Stomach (tissue), 8 donors: ENCODE measurements at regions not wholly inside any gene's neighbourhood (a gene's known extent, or its start where the extent isn't known, plus 50 kb on each side); places are given as distances from the start of the nearest gene placed in this dataset.
"Not testable (repeated sequence)": the region's sequence is repeated elsewhere in the genome, so short reads cannot be mapped to it uniquely, and the experiment has no call there.

Source experiments
- DNase-seq, 2 donors: peaks; one replicate each; pipeline versions ENCODE4 v3.0.0 to v3.0.0-alpha.2; 2013 to 2019
- H3K27ac ChIP-seq, 5 donors: fragments of 200-600 bp in 4 of 5; sonication (generic) in 4 of 5; one replicate each; pipeline ENCODE4 v1.5.1; 2013 to 2019; ENCODE audit warnings: mild to moderate bottlenecking in 1 of 5, moderate library complexity in 1 of 5
- H3K27me3 ChIP-seq, 3 donors: fragments of 200-600 bp; sonication (generic); one replicate each; pipeline ENCODE4 v1.5.1; 2017 to 2019; ENCODE audit warnings: mixed run types in 1 of 3
- H3K36me3 ChIP-seq, 4 donors: fragments of 200-600 bp; sonication (generic); 1 replicate in 3 of 4; 2 replicates in 1 of 4; pipeline ENCODE4 v1.5.1; 2016 to 2019
- H3K4me1 ChIP-seq, 4 donors: fragments of 200-600 bp; sonication (generic); one replicate each; pipeline ENCODE4 v1.5.1; 2016 to 2019
- H3K4me3 ChIP-seq, 4 donors: fragments of 200-600 bp; sonication (generic) in 3 of 4; one replicate each; pipeline ENCODE4 v1.5.1; 2016 to 2019; ENCODE audit warnings: mild to moderate bottlenecking in 1 of 4
- H3K9me3 ChIP-seq, 4 donors: fragments of 200-600 bp; sonication (generic); one replicate each; pipeline ENCODE4 v1.5.1; 2016 to 2019
- EP300 ChIP-seq: sonication (generic); formaldehyde crosslinking; IDR thresholded peaks from one replicate; pipeline ENCODE4 v1.6.1; 2017; ENCODE audit warnings: antibody characterized with exemption
- POLR2A ChIP-seq, 4 donors: fragments of 450-650 bp; IDR thresholded peaks; one replicate each; pipeline ENCODE4 v1.6.1; 2016; ENCODE audit warnings: antibody characterized with exemption in 4 of 4, control low read depth in 2 of 4, mild to moderate bottlenecking in 1 of 4, moderate library complexity in 1 of 4
- POLR2AphosphoS5 ChIP-seq, 3 donors: sonication (generic); formaldehyde crosslinking; IDR thresholded peaks; one replicate each; pipeline ENCODE4 v1.6.1; 2016; ENCODE audit warnings: antibody characterized with exemption in 3 of 3
- WGBS, 5 donors: extraction: QIAGEN DNeasy Blood & Tissue Kit in 3 of 5; methylation state at CpG; one replicate each; pipeline versions ENCODE4 v1.1.5 to v1.1.7; 2013 to 2018; 5-methylcytosine and 5-hydroxymethylcytosine counted together
- intact Hi-C: fragments of 100-400 bp; cut with DNase I; formaldehyde crosslinking; loops from one replicate; pipeline ENCODE4 v1.15.1; 2023; ENCODE audit warnings: low total_unique reads
- TF ChIP-seq, protein P1 (sequence below), 7 experiments: fragments of 450-650 bp in 4 of 7; fragments of 200-600 bp in 3 of 7; sonication (generic) in 3 of 7; IDR thresholded peaks; one replicate each; pipeline ENCODE4 v1.5.1; 2016 to 2019; ENCODE audit warnings: antibody characterized with exemption in 7 of 7, control low read depth in 2 of 7, mild to moderate bottlenecking in 1 of 7
- donor health status: healthy with polysubstance abuse.
- donor health status: Bipolar disorder and iron deficiency.
- donor health status: healthy.

DNA sequence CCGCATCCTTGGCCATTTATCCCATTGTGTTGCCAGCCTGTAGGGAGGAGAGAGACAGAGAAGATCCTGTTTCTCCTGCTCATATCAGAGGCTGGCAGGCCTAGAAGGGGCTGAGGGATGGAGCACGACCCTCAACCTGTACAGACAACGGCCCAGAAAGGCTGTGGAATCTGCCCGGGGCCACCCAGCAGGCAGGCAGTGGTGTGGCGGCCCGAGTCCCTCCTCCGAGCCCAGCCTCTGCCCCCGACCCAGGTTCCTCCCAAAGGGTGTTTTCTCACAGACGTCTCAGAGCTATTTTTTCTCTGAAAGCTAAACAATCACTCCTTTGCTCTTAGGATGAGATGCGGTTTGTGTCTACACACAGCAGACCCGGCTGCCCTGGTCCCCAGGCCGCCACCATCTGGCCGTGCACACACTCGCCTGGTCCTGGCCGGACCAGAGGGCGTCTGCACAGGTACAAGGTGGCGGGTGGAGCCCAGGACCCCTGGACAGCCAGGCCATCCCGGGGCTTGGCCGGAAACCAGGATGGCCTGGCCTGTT lies 69.3 kb downstream of the FOXL3 start:
- TF ChIP-seq EP300, result no peak
- TF ChIP-seq, protein P1, sequence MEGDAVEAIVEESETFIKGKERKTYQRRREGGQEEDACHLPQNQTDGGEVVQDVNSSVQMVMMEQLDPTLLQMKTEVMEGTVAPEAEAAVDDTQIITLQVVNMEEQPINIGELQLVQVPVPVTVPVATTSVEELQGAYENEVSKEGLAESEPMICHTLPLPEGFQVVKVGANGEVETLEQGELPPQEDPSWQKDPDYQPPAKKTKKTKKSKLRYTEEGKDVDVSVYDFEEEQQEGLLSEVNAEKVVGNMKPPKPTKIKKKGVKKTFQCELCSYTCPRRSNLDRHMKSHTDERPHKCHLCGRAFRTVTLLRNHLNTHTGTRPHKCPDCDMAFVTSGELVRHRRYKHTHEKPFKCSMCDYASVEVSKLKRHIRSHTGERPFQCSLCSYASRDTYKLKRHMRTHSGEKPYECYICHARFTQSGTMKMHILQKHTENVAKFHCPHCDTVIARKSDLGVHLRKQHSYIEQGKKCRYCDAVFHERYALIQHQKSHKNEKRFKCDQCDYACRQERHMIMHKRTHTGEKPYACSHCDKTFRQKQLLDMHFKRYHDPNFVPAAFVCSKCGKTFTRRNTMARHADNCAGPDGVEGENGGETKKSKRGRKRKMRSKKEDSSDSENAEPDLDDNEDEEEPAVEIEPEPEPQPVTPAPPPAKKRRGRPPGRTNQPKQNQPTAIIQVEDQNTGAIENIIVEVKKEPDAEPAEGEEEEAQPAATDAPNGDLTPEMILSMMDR (IDR thresholded peaks at IDR 0.05), result no peak
- no peak for TF ChIP-seq POLR2AphosphoS5 (IDR thresholded peaks at IDR 0.05)
- TF ChIP-seq POLR2A (IDR thresholded peaks at IDR 0.05), result no peak
- no peak for DNase-seq
- Histone ChIP-seq H3K27me3 (peaks cover 0 to 41% (median 12%) of the 10 kb centered on the region in 3 donors), H3K4me3 (no peak overlapping the region), H3K9me3 (peaks cover 0 to 11% (median 2%) of the 10 kb centered on the region in 4 donors), H3K4me1 (peaks cover 0 to 11% (median 7%) of the 10 kb centered on the region in 4 donors), H3K27ac (no peak overlapping the region), H3K36me3 (no peaks in the 10 kb centered on the region)
- WGBS, 5 donors, result 79 to 89% (median 83%) methylated on average over 15 to 19 of the region's 19 CpGs
- intact Hi-C loops, result no loop called here

DNA sequence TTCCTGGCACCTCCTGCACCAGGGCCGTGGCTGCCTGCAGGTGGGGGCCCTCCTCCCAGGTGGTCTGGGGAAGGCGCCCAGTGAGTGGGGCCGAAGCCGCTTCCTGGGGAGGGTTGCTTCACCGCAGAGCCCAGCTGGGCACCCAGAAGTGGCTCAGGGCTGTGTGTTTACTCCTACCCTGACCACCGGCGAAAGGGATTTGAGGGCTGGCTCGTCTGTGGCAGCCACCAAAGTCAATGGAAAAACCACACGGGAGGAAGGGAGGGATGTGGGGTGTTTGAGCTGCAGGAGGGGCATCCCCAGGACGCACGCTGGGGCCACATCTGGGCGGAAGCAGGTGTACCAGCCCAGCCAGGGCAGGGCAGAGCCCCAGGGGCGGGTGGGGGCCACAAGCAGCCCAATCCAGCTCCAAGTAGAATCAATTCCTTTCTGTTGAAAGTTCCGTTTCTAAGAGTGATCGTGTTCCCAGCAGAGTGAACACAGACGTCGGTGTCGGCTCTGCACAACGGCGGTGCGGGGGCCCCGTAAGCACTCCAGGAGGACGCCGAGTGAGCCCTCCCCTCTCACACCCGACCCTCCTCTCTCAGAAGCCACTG lies 69.9 kb downstream of the FOXL3 start:
- 50 to 83% (median 69%) methylated on average over 19 to 25 of the region's 25 CpGs for WGBS, 5 donors
- TF ChIP-seq POLR2A (IDR thresholded peaks at IDR 0.05), result no peak
- no peak for TF ChIP-seq POLR2AphosphoS5 (IDR thresholded peaks at IDR 0.05)
- Histone ChIP-seq H3K4me3 (no peak overlapping the region), H3K4me1 (peaks cover 0 to 11% (median 7%) of the 10 kb centered on the region in 4 donors), H3K27me3 (peaks cover 0 to 47% (median 12%) of the 10 kb centered on the region in 3 donors), H3K36me3 (no peaks in the 10 kb centered on the region), H3K27ac (no peak overlapping the region), H3K9me3 (peaks cover 0 to 11% (median 2%) of the 10 kb centered on the region in 4 donors)
- DNase-seq, result no peak
- intact Hi-C loops, result no loop called here

DNA sequence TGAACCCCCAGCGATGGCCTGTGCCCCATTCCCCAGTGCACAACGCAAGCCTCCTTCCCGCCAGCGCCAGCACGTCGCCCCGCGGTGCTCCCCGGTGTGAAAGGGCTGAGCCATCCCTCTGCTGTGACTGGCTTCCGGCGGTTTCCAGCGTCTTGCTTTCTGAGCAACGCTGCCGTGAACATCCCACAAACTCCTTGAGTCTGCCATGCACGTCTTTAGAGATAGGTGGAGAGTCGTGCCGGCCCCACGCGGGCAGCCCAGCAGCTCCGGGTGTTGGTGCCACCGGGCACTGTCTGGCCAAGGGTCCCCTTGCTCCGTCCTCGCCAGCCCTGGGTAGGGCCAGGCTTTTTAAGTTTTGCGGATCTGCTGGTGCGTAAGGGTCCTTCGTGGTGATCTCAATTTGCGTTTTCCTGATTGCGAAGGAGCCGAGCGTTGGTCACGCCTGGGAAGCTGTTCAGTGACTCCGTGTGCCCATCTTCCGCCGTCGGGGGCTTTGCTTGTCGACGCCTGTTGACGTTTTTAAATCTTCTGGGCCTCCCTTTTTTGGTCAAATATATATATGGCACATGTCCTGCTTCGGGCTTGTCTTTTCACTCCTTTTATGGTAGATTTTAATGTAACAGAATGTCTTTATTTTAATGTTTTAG lies 70.6 kb downstream of the FOXL3 start:
- 77 to 88% (median 86%) methylated on average over 39 of the region's 39 CpGs for WGBS, 5 donors
- no peak for DNase-seq
- peaks cover 0 to 11% (median 2%) of the 10 kb centered on the region in 4 donors for H3K9me3 ChIP-seq
- H3K4me1 ChIP-seq, result peaks cover 0 to 11% (median 7%) of the 10 kb centered on the region in 4 donors
- H3K27ac ChIP-seq, result no peak overlapping the region
- intact Hi-C loops, result no loop called here
- no peaks in the 10 kb centered on the region for H3K36me3 ChIP-seq
- no peak overlapping the region for H3K4me3 ChIP-seq
- H3K27me3 ChIP-seq, result peaks cover 0 to 54% (median 12%) of the 10 kb centered on the region in 3 donors
- TF ChIP-seq POLR2AphosphoS5 (IDR thresholded peaks at IDR 0.05) (no peak), EP300 (no peak), POLR2A (IDR thresholded peaks at IDR 0.05) (no peak)
- TF ChIP-seq, protein P1 (IDR thresholded peaks at IDR 0.05), result no peak

DNA sequence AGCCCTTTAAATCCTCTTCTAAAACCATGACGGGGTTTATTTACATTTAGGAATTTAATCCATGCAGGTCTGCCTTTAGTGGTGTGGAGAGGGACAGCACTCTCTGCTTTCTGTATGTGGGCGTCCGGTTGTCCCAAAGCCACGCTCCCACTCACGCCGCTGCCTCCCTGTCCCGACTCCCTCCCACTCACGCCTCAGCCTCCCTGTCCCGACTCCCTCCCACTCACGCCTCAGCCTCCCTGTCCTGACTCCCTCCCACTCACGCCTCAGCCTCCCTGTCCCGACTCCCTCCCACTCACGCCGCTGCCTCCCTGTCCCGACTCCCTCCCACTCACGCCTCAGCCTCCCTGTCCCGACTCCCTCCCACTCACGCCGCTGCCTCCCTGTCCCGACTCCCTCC lies 71.2 kb downstream of the FOXL3 start:
- H3K36me3 ChIP-seq, H3K27ac ChIP-seq, DNase-seq, H3K4me3 ChIP-seq, intact Hi-C loops: not testable (repeated sequence)
- H3K9me3 ChIP-seq, result peaks cover 0 to 11% (median 2%) of the 10 kb centered on the region in 4 donors
- WGBS, 5 donors, result 72 to 84% (median 79%) methylated on average over 12 to 20 of the region's 20 CpGs
- peaks cover 0 to 15% (median 10%) of the 10 kb centered on the region in 4 donors for H3K4me1 ChIP-seq
- peaks cover 0 to 56% (median 12%) of the 10 kb centered on the region in 3 donors for H3K27me3 ChIP-seq

DNA sequence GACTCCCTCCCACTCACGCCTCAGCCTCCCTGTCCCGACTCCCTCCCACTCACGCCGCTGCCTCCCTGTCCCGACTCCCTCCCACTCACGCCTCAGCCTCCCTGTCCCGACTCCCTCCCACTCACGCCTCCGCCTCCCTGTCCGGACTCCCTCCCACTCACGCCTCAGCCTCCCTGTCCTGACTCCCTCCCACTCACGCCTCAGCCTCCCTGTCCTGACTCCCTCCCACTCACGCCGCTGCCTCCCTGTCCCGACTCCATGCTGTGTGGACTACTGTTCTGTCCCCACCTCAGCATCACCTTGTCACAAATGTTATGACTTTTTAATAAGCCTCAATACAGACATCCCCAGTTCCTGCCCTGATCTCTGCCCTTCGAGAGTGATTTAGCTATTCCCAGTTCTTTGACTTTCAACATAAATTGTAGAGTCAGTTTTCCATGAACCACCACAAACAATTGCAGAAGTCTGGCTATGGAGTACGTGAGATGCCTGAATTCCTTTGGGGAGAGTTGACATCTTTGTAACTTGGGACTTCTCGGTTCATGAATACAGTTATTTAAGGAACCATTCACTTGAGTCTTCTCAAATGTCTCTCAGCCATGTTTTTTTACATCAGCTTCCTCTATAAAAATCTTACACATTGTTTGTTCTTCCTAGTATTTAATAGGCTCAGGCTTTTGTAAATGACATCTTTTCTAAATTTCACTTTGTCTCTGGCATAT lies 71.9 kb downstream of the FOXL3 start:
- TF ChIP-seq EP300, result no peak
- no peak for TF ChIP-seq POLR2AphosphoS5 (IDR thresholded peaks at IDR 0.05)
- no peak for DNase-seq
- H3K36me3 ChIP-seq, result no peaks in the 10 kb centered on the region
- peaks cover 0 to 56% (median 12%) of the 10 kb centered on the region in 3 donors for H3K27me3 ChIP-seq
- WGBS, 5 donors, result 78 to 88% (median 81%) methylated on average over 7 to 18 of the region's 18 CpGs
- intact Hi-C loops, result no loop called here
- peaks cover 0 to 11% (median 2%) of the 10 kb centered on the region in 4 donors for H3K9me3 ChIP-seq
- H3K27ac ChIP-seq, result peak overlapping the region in 4 of 5 donors; percentile 9 to 57 (median 46)
- H3K4me3 ChIP-seq, result peak overlapping the region; percentile 0 to 25 (median 14)
- H3K4me1 ChIP-seq, result peaks cover 0 to 20% (median 11%) of the 10 kb centered on the region in 4 donors
